ENCODE measurements at regions not wholly inside any gene's neighbourhood (a gene's known extent, or its start where the extent isn't known, plus 50 kb on each side); places are given as distances from the start of the nearest gene placed in this dataset.

DNA sequence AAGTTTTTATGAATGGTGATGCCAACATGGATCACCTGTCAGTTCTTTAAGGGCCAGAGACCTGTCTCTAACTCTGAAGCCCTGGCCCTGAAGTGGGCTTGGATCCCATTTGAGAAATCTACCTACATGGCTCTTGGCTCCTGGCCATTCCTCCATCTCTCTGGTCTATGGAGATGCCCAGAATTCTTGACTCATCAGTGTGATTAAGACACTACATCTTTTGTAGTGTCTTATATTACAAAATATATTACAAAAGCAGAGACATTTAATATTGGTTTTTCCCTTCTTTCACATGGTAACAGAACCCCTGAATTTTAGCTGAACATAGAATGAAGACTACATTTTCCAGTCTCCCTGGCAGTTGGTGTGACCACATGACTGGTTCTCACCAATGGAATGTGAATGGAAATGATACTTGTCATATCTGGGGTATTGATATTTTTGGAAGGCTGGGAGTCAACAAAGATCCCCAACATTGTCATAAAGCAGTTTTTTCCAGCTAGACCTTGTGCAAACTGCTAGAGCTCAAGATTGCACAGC, 198.3 kb downstream of the SREK1 start:
- TF ChIP-seq, protein P1, sequence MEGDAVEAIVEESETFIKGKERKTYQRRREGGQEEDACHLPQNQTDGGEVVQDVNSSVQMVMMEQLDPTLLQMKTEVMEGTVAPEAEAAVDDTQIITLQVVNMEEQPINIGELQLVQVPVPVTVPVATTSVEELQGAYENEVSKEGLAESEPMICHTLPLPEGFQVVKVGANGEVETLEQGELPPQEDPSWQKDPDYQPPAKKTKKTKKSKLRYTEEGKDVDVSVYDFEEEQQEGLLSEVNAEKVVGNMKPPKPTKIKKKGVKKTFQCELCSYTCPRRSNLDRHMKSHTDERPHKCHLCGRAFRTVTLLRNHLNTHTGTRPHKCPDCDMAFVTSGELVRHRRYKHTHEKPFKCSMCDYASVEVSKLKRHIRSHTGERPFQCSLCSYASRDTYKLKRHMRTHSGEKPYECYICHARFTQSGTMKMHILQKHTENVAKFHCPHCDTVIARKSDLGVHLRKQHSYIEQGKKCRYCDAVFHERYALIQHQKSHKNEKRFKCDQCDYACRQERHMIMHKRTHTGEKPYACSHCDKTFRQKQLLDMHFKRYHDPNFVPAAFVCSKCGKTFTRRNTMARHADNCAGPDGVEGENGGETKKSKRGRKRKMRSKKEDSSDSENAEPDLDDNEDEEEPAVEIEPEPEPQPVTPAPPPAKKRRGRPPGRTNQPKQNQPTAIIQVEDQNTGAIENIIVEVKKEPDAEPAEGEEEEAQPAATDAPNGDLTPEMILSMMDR (IDR thresholded peaks at IDR 0.05): no peak
- TF ChIP-seq EP300 (IDR thresholded peaks at IDR 0.05) (no peak), POLR2AphosphoS5 (IDR thresholded peaks at IDR 0.05) (no peak), POLR2A (IDR thresholded peaks at IDR 0.05) (no peak)

Measured in upper lobe of left lung (tissue), 4 donors.